Activated B cell treated with CpG ODN at 0.5 μM for 24 hours (primary cell): ENCODE measurements at regions not wholly inside any gene's neighbourhood (a gene's known extent, or its start where the extent isn't known, plus 50 kb on each side); places are given as distances from the start of the nearest gene placed in this dataset.

Source experiments
- ATAC-seq: fragments of 200-7000 bp; cut with Tn5 transposase; one replicate; pipeline ENCODE4 v1.10.0; 2021; ENCODE audit warnings: low read depth, mild to moderate bottlenecking, moderate library complexity
- CTCF ChIA-PET: fragments of 350-600 bp; sonication (Branson Sonifier 250); formaldehyde crosslinking; loops from one replicate; lab custom pipeline; 2021; ENCODE audit warnings: antibody characterized with exemption; lab: Charles Lee
- POLR2A ChIA-PET: fragments of 350-600 bp; sonication (Branson Sonifier 250); formaldehyde crosslinking; loops from one replicate; lab custom pipeline; 2021; ENCODE audit warnings: antibody characterized with exemption; lab: Charles Lee
- DNase-seq: peaks from one replicate; pipeline ENCODE4 v3.0.0; 2022
- H3K27ac Mint-ChIP-seq: one replicate; pipeline ENCODE4 v1.8.0; 2020; ENCODE audit warnings: mixed read lengths
- H3K27me3 Mint-ChIP-seq: one replicate; pipeline ENCODE4 v1.8.0; 2021; ENCODE audit warnings: mixed read lengths
- H3K36me3 Mint-ChIP-seq: one replicate; pipeline ENCODE4 v1.8.0; 2021; ENCODE audit warnings: low read depth, mixed read lengths
- H3K4me1 Mint-ChIP-seq: one replicate; pipeline ENCODE4 v1.8.0; 2021; ENCODE audit warnings: mixed read lengths
- H3K4me3 Mint-ChIP-seq: one replicate; pipeline ENCODE4 v1.8.0; 2020; ENCODE audit warnings: mild to moderate bottlenecking, mixed read lengths
- H3K9me3 Mint-ChIP-seq: one replicate; pipeline ENCODE4 v1.8.0; 2020; ENCODE audit warnings: mixed read lengths
- intact Hi-C: fragments of 100-400 bp; cut with micrococcal nuclease; formaldehyde crosslinking; loops from one replicate; pipeline ENCODE4 v1.15.1; 2024
- TF ChIP-seq, protein P1 (sequence below): fragments of 200-600 bp; IDR thresholded peaks from one replicate; pipeline ENCODE4 v1.8.0; 2022; ENCODE audit warnings: antibody characterized with exemption, mild to moderate bottlenecking

- CTCF ChIA-PET: no interaction called here
- TF ChIP-seq, protein P1, sequence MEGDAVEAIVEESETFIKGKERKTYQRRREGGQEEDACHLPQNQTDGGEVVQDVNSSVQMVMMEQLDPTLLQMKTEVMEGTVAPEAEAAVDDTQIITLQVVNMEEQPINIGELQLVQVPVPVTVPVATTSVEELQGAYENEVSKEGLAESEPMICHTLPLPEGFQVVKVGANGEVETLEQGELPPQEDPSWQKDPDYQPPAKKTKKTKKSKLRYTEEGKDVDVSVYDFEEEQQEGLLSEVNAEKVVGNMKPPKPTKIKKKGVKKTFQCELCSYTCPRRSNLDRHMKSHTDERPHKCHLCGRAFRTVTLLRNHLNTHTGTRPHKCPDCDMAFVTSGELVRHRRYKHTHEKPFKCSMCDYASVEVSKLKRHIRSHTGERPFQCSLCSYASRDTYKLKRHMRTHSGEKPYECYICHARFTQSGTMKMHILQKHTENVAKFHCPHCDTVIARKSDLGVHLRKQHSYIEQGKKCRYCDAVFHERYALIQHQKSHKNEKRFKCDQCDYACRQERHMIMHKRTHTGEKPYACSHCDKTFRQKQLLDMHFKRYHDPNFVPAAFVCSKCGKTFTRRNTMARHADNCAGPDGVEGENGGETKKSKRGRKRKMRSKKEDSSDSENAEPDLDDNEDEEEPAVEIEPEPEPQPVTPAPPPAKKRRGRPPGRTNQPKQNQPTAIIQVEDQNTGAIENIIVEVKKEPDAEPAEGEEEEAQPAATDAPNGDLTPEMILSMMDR: no peak
- DNase-seq (no peak), ATAC-seq (no peak)
- intact Hi-C loops: no loop called here
- Mint-ChIP-seq H3K4me3 (no peak overlapping the region), H3K27ac (no peak overlapping the region), H3K4me1 (no peaks in the 10 kb centered on the region), H3K36me3 (no peaks in the 10 kb centered on the region), H3K9me3 (peaks cover 2% of the 10 kb centered on the region), H3K27me3 (peaks cover 5% of the 10 kb centered on the region)
- POLR2A ChIA-PET: no interaction called here
These were observed 194.0 kb upstream of the ARHGAP24 start for GRCh38 chr4:85280963-85281362.

- intact Hi-C loops: no loop called here
- CTCF ChIA-PET: no interaction called here
- no peak overlapping the region for H3K4me3 Mint-ChIP-seq
- H3K36me3 Mint-ChIP-seq: no peaks in the 10 kb centered on the region
- H3K27ac Mint-ChIP-seq: no peak overlapping the region
- no peaks in the 10 kb centered on the region for H3K4me1 Mint-ChIP-seq
- ATAC-seq (no peak), DNase-seq (no peak)
- H3K27me3 Mint-ChIP-seq: peaks cover 8% of the 10 kb centered on the region
- TF ChIP-seq, protein P1: no peak
- H3K9me3 Mint-ChIP-seq: peaks cover 13% of the 10 kb centered on the region
- POLR2A ChIA-PET: no interaction called here
These were observed 183.7 kb upstream of the ARHGAP24 start for GRCh38 chr4:85291226-85291625.

GRCh38 chr4:85298037-85298436, 176.9 kb upstream of the ARHGAP24 start:
- H3K36me3 Mint-ChIP-seq: no peaks in the 10 kb centered on the region
- TF ChIP-seq, protein P1: no peak
- H3K4me3 Mint-ChIP-seq: no peak overlapping the region
- intact Hi-C loops: no loop called here
- H3K27me3 Mint-ChIP-seq: no peaks in the 10 kb centered on the region
- DNase-seq (no peak), ATAC-seq (no peak)
- CTCF ChIA-PET: no interaction called here
- no peak overlapping the region for H3K27ac Mint-ChIP-seq
- H3K9me3 Mint-ChIP-seq: no peaks in the 10 kb centered on the region
- H3K4me1 Mint-ChIP-seq: no peaks in the 10 kb centered on the region
- POLR2A ChIA-PET: no interaction called here

DNA sequence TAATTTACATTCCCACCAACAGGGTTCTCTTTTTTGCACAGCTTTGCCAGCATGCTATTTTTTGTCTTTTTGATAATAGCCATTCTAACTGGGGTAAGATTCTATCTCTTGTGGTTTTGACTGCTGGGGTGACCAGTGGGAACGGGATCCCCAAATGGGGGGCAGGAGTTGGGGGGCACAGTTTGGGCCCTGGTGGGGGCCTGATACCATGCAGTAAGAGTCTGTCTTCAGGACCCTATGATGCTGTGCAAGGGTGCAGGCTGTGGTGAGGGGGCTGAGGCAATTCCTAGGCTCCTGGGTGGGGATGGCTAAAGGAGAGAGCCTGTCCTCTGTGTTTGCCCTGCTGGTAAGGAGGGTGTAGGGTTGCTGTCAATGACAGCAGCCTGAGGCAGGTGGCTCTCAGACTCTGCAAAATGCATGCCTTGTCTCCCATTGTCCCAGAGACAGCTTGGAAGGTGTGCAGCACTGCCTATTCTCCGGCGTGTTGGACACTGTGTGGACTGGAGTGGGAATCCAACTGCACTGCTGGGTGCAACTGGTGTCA, 172.7 kb upstream of the ARHGAP24 start:
- H3K9me3 Mint-ChIP-seq: no peaks in the 10 kb centered on the region

DNA sequence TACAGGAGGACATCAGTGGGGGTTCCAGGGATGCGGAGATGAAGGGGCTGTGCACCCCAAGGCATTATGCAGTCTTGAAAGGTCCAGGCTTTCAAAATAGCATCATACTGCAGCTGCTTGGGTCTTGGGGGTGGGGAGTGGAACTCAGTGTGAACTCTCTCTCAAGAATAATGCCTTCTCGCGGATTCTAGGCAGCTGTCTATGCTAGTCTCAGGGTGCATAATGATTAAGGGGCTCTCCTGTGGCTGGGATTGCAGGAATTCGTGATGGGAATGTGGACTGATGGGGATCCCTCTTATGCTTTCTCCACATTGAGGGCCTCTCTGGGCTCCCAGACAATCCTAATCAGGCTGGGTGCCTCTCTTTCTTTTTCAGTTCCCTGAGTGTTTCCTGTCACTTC, 172.2 kb upstream of the ARHGAP24 start:
- DNase-seq: no peak
- ATAC-seq: no peak
- Mint-ChIP-seq H3K36me3 (no peaks in the 10 kb centered on the region), H3K27ac (no peak overlapping the region), H3K4me1 (no peaks in the 10 kb centered on the region), H3K4me3 (no peak overlapping the region), H3K27me3 (no peaks in the 10 kb centered on the region), H3K9me3 (no peaks in the 10 kb centered on the region)
- TF ChIP-seq, protein P1: no peak
- ChIA-PET CTCF (no interaction called here), POLR2A (no interaction called here)
- intact Hi-C loops: no loop called here

More for the DNA sequence above, 172.7 kb upstream of the ARHGAP24 start:
- TF ChIP-seq, protein P1: no peak
- ChIA-PET CTCF (no interaction called here), POLR2A (no interaction called here)
- DNase-seq: no peak
- H3K27ac Mint-ChIP-seq: no peak overlapping the region
- intact Hi-C loops: no loop called here
- H3K4me1 Mint-ChIP-seq: no peaks in the 10 kb centered on the region
- no peaks in the 10 kb centered on the region for H3K27me3 Mint-ChIP-seq
- H3K4me3 Mint-ChIP-seq: no peak overlapping the region
- no peak for ATAC-seq
- no peaks in the 10 kb centered on the region for H3K36me3 Mint-ChIP-seq
